ENCODE measurements at regions not wholly inside any gene's neighbourhood (a gene's known extent, or its start where the extent isn't known, plus 50 kb on each side); places are given as distances from the start of the nearest gene placed in this dataset.

DNA sequence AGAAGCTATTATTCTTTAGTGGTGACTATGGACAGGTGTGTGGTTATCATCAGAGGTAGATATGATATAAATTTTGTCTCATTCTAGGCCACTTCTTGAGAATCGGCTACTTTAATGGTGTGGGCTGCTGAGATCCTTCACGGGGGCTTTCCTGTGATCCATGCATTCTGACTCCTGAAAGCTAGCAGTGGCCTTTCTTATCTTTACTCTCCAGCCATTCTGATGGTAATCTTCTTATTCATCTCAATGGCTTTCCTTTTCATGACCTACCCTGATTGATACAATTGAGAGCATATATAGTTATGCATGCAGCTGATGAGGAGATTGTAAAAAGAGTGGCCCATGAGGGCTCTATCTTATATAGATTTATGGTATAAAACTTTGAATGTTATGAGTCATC is 78.3 kb upstream of the ZPLD1 start:
- TF ChIP-seq, protein P1, sequence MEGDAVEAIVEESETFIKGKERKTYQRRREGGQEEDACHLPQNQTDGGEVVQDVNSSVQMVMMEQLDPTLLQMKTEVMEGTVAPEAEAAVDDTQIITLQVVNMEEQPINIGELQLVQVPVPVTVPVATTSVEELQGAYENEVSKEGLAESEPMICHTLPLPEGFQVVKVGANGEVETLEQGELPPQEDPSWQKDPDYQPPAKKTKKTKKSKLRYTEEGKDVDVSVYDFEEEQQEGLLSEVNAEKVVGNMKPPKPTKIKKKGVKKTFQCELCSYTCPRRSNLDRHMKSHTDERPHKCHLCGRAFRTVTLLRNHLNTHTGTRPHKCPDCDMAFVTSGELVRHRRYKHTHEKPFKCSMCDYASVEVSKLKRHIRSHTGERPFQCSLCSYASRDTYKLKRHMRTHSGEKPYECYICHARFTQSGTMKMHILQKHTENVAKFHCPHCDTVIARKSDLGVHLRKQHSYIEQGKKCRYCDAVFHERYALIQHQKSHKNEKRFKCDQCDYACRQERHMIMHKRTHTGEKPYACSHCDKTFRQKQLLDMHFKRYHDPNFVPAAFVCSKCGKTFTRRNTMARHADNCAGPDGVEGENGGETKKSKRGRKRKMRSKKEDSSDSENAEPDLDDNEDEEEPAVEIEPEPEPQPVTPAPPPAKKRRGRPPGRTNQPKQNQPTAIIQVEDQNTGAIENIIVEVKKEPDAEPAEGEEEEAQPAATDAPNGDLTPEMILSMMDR (IDR thresholded peaks at IDR 0.05), result no peak
- no peak for TF ChIP-seq POLR2A (IDR thresholded peaks at IDR 0.05)

Data from Peyer's patch (tissue), 4 donors.